AG10803 (cell line): ENCODE measurements at regions not wholly inside any gene's neighbourhood (a gene's known extent, or its start where the extent isn't known, plus 50 kb on each side); places are given as distances from the start of the nearest gene placed in this dataset.

Source experiments
- DNase-seq: peaks from one replicate; pipeline ENCODE4 v3.0.0; 2010; ENCODE audit warnings: low read depth
- H3K4me3 ChIP-seq: 2 replicates; pipeline ENCODE4 v1.5.1; 2011; ENCODE audit warnings: mild to moderate bottlenecking, low read length, control low read depth
- CTCF ChIP-seq: conservative IDR thresholded peaks from 2 replicates; pipeline ENCODE4 v1.5.1; 2011; ENCODE audit warnings: mild to moderate bottlenecking, low read length, control low read depth, inconsistent platforms

- no peak overlapping the region for H3K4me3 ChIP-seq
Observed at GRCh38 chr5:128662997-128663396, 125.0 kb upstream of the FBN2 start.

GRCh38 chr5:128665747-128666355 lies 127.8 kb upstream of the FBN2 start:
- no peak for DNase-seq
- TF ChIP-seq CTCF: no peak
- H3K4me3 ChIP-seq: no peak overlapping the region

More at GRCh38 chr5:128662997-128663396, 125.0 kb upstream of the FBN2 start:
- no peak for DNase-seq
- no peak for TF ChIP-seq CTCF

- no peak for DNase-seq
- no peak for TF ChIP-seq CTCF
- no peak overlapping the region for H3K4me3 ChIP-seq
Observed at GRCh38 chr5:128667152-128667551, 129.1 kb upstream of the FBN2 start.

- DNase-seq: no peak
- TF ChIP-seq CTCF: no peak
- H3K4me3 ChIP-seq: no peak overlapping the region
Observed at GRCh38 chr5:128667751-128668150, 129.7 kb upstream of the FBN2 start.

GRCh38 chr5:128668921-128669320 lies 130.9 kb upstream of the FBN2 start:
- TF ChIP-seq CTCF: no peak
- H3K4me3 ChIP-seq: no peak overlapping the region
- no peak for DNase-seq

GRCh38 chr5:128669803-128670202 lies 131.8 kb upstream of the FBN2 start:
- TF ChIP-seq CTCF: no peak
- no peak overlapping the region for H3K4me3 ChIP-seq
- DNase-seq: no peak

- DNase-seq: no peak
- TF ChIP-seq CTCF: no peak
- no peak overlapping the region for H3K4me3 ChIP-seq
Observed at GRCh38 chr5:128671943-128672342, 133.9 kb upstream of the FBN2 start.
